Muscle of back (tissue), 3 donors: ENCODE measurements at regions not wholly inside any gene's neighbourhood (a gene's known extent, or its start where the extent isn't known, plus 50 kb on each side); places are given as distances from the start of the nearest gene placed in this dataset.

Source experiments
- DNase-seq, 3 donors: peaks; one replicate each; pipeline versions ENCODE4 v3.0.0 to v3.0.0-alpha.2; 2013

DNA sequence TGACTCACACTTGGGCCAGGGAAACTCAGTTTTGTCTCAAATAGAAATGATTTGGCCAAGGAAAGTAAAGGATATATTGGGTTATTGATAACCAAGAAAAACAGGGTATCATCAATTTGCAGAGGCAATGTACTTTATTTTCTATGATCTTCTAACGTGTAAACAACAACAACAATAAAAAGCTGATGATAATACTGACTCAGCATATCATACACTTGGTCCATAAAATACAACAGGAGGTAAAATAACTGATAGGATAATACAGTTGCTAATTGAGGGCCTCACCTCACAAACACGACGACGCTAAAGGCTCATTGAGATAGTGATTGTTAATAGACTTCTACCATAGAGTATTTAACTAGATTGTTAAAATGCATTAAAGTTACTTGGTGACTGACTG lies 774.0 kb upstream of the NOVA1 start:
- DNase-seq, result no peak

GRCh38 chr14:27372771-27373170 lies 774.9 kb upstream of the NOVA1 start:
- no peak for DNase-seq

GRCh38 chr14:27384124-27384523 lies 786.3 kb upstream of the NOVA1 start:
- DNase-seq, result no peak

DNA sequence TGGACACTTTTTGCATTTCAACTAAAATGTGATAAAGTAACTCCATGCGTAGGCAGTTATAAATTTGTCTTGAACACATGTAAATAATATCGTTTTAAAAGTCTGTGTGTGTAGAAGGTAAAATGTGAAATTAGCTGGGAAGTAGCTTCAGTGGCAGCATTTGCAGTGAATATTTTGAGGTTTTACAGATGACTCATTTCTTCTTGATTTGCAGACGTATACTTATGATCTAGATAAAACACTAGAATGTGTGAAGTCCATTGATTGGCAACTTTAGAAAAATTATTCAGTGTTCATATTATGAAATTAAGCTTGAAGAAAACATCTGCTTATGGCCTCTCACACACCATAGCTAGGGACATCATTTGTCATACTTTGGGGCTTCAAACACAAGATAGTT lies 788.6 kb upstream of the NOVA1 start:
- DNase-seq, result no peak

DNA sequence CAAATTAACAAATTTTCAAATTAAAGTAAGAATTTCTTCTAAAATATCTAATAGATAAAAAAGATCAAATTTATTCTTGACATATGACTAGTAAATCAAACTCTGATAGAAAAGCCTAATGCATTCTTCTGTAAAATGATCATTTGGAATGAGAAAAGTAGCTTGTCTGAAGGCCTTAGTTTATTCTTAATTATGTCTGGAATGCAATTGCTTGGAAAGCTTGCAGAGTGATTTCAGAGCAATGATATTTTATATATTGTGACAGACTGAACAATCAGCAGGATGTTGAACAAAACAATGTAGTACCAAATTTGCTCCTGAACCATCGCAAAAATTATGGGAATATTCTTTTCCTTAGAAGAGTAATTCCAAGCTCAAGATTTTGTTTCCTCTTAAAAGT lies 789.6 kb upstream of the NOVA1 start:
- DNase-seq, result no peak

DNA sequence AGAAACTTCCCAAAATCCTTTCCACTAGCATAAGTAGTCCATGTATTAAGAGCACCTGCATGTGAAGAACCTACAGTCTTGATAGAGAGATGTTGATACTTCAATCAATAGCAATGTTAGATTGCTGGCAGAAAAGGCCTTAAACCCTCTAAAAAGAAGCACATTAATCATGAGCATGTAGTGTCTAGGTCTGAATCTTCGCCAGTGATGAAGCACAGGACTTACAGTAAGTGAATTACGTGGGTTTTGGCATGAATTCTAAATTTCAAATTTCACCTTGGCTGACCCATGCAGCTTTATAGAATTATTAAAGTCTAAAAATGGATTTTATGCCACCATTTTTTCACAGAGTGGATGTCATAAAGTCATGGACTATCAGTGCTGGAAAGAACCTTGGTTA lies 791.6 kb upstream of the NOVA1 start:
- DNase-seq, result no peak

DNA sequence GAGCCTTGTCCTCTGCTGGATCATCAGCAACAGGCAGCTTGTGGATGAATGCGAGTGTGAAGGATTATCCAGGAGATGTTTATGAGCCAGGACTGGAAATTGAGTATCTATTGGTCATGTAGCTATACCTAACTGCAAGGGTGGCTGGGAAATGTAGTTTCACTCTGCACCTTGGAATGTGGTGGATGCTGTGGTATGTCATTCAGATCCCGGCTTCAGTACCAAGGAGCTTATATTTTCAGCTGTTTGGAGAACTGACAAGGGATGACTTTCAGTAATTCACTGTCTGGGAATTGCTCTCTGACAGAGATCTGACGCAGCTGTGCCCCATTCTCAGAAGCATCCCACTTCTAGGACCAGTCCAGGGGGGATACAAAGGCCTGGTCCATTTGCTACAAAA lies 792.3 kb upstream of the NOVA1 start:
- no peak for DNase-seq

- DNase-seq, result peak in 1 of 3 donors; percentile 33
These were observed 793.5 kb upstream of the NOVA1 start for GRCh38 chr14:27391331-27391730.

- DNase-seq, result peak in 1 of 3 donors; percentile 65
These were observed 794.3 kb upstream of the NOVA1 start for GRCh38 chr14:27392153-27392552.

DNA sequence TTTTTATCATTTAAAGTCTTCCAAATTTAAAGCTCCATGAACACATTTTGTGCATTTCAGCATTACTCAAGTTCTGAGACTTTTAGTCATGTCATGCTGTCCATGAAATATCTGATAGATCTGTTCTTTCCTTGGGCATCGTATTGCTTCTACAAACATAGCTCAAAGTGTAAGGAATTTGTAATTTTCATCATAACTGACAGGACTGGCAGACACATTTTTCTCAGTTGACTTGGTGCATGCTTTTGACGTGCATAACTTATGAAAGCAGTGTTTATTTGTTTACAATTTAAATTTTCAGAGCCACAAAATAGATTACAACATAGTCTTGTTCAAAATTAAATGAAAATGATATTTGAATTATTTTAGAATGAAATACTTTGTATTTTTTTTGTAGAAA lies 812.1 kb upstream of the NOVA1 start:
- DNase-seq, result no peak

GRCh38 chr14:27410981-27411380 lies 813.1 kb upstream of the NOVA1 start:
- DNase-seq, result peak; percentile 37 to 62 (median 59)

GRCh38 chr14:27427796-27428195 lies 830.0 kb upstream of the NOVA1 start:
- peak in 1 of 3 donors; percentile 30 for DNase-seq

DNA sequence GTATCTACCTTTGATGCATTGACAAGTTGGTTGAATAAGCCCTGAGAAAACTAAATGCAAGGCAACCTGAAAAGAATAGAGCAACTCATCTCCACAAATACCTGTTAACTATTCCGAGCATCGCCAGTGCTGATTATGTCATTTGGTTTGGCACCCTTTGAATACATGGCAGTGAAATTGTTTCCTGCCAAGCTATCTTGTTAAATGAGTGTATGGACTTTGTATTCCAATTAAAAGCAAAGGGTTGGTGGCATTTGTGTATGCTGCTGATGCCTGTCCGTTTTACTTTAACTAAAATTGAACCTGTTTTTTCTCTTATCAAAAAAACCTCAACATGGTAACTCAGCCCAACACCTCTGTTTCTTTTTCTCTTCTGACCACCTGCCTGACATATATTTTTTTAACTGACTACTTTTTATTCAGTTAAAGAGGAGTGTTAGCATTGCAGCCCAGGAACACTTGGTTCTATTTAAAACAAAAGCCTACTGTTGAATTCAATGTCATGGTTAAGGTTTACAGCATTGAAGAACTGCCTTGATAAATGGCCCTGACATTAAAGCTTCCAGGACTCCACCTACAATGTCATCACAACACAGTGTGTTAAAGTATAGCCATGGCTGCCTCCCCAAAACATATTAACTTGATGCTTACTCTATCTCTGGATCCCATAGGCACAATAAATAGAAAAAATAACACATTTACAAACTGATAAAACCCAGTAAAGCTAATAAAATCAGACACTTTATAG lies 838.3 kb upstream of the NOVA1 start:
- DNase-seq, result no peak

- DNase-seq, result no peak
These were observed 886.8 kb upstream of the NOVA1 start for GRCh38 chr14:27484633-27485032.

- DNase-seq, result no peak
These were observed 887.4 kb upstream of the NOVA1 start for GRCh38 chr14:27485193-27485592.

- DNase-seq, result no peak
These were observed 908.4 kb upstream of the NOVA1 start for GRCh38 chr14:27506272-27506671.

DNA sequence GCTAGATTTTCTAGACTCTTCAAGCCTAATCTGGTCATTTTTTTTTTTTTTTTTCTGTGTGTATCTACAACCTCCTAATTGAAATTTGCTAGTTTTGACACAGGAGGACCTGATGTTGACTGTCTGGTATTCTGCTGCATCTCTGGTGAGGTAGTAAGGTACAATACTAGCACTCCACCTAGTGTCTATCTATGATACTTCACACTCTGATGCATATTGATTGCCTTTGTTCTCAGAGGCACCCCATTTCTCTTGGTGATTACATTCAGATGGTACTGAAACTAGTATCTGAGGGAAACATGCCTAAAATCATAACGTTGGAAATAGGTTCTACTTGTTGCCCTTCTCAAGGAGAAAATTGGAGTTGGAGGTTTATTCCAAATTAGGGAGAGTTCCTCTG lies 930.5 kb upstream of the NOVA1 start:
- DNase-seq, result peak; percentile 13 to 39 (median 18)

DNA sequence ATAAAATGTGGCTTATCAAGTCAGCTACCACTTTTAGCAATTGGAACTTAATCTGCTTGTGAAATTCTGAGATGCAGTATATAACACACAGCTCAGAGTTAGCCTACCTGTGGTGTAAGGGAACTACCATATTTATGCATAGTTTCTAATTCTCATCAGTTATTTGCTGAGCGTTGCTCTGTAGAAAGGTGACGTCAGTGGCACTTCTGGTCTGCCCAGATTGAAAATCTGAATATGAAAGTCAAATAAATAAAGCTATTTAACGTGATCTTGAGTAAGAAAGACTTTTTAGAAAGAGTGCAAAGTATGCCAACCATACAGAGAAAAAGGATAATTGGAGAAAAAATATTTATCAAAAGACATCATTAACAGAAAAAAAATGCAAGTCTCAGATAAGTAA lies 938.9 kb upstream of the NOVA1 start:
- no peak for DNase-seq

GRCh38 chr14:27546111-27546510 lies 948.3 kb upstream of the NOVA1 start:
- no peak for DNase-seq

DNA sequence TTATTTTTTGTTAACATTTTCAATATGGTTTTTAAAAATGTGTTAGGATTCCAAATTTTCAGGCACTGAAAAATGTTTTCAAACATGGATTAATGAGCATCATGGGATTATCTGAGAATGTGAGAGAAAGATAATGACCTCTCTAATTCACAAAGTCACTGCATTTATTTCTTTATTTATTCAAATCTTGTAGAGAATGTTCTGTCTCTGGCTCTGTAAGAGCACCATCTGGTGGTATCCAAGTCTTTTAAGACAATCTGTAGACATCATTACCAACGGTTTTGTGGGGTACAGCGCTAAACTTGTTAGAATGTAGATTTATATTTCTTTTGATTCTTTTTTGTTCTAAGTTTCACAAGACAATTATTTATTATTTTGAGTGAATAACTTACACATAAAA lies 956.0 kb upstream of the NOVA1 start:
- peak; percentile 49 to 78 (median 55) for DNase-seq

GRCh38 chr14:27557445-27557844 lies 959.6 kb upstream of the NOVA1 start:
- peak in 1 of 3 donors; percentile 35 for DNase-seq

DNA sequence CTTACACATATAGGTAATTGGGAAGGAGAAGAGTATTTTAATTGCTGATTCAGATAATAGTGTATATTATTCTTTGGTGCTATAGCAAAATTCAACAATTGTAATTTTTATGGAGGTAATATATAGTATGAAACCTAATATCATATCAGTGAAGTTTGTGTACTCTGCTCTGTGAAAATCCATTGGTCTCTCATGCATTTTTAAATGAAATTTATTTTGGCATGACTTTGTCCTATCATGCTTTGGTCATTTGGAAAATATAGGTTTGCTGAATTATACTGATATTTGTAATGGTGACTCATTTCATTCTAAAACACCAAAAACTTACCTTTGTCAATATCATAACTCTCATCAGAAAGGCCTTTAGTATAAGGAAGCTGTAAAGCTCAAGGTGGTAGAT lies 962.0 kb upstream of the NOVA1 start:
- no peak for DNase-seq

GRCh38 chr14:27566843-27567382 lies 969.1 kb upstream of the NOVA1 start:
- no peak for DNase-seq

DNA sequence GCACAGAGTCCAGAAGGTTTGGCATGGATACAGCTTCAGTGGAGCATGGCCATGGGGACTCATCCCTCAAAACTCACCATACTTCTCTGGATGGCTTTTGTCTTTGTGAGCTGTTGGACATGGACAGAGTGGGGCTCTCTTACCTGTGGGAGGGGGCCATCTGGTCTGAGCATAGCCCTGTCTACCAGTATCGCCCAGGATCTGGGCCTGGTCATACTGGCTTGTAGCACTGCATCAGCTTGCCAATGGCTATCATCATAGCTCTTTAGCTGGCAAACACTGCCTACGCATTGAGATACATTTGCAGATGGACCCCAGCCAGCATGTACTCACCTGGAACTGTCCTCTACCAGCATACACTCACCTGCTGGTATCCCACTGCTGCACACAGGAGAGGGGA lies 975.2 kb upstream of the NOVA1 start:
- no peak for DNase-seq
